H1 (cell line): ENCODE measurements at regions not wholly inside any gene's neighbourhood (a gene's known extent, or its start where the extent isn't known, plus 50 kb on each side); places are given as distances from the start of the nearest gene placed in this dataset.

Experiments used
- RAD21 ChIP-seq, 2 experiments: IDR thresholded peaks in 1 of 2; conservative IDR thresholded peaks in 1 of 2; 2 replicates each; pipeline ENCODE4 v1.6.1; 2011; ENCODE audit warnings: low read depth in 2 of 2, low read length in 2 of 2, improper control_type of control experiment in 1 of 2, inconsistent platforms in 1 of 2, mild to moderate bottlenecking in 1 of 2, moderate library complexity in 1 of 2

DNA sequence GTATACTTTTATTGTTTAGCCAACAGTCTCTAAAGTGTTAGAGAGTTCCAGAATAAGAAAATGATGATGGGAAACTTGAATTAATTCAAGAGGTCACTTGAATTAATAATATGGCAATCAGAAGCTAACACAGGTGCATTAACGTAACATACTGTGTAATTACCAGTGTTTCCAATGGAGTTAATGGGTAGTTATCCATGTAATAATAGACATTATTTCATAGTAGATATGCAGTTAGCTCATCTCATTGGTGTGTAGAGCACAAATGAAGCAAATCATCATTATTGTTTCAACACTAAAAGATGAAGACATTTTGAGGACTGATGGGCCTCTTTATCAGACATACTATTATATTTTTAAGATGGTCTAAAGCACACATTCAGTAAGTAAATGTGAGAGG is 460.3 kb upstream of the HNRNPA3 start (continued):
- TF ChIP-seq RAD21 (IDR thresholded peaks at IDR 0.05 in 1 of 2, conservative IDR thresholded peaks at IDR 0.05 in 1 of 2; ENCODE audit: low read depth in 2 of 2, low read length in 2 of 2): no peak
- TF ChIP-seq, all 59 proteins: peak for 0
